Adrenal gland (tissue), 9 donors: ENCODE measurements at regions not wholly inside any gene's neighbourhood (a gene's known extent, or its start where the extent isn't known, plus 50 kb on each side); places are given as distances from the start of the nearest gene placed in this dataset.

Source experiments
- DNase-seq, 7 donors: peaks; one replicate each; pipeline ENCODE4 v3.0.0-alpha.2; 2019 to 2020
- H3K27ac ChIP-seq, 5 donors: fragments of 200-600 bp; sonication (generic) in 4 of 5; 1 replicate in 3 of 5; 2 replicates in 2 of 5; pipeline versions ENCODE4 v1.5.1 to v1.8.0; 2016 to 2020; ENCODE audit warnings: mild to moderate bottlenecking in 1 of 5
- H3K27me3 ChIP-seq: fragments of 200-600 bp; 2 replicates; pipeline ENCODE4 v1.8.0; 2021
- H3K36me3 ChIP-seq, 2 donors: fragments of 200-600 bp; replicated peaks in 1 of 2; 1 replicate in 1 of 2; 2 replicates in 1 of 2; pipeline versions ENCODE4 v1.5.1 to v1.8.0; 2018 to 2022
- H3K4me1 ChIP-seq, 2 donors: fragments of 200-600 bp; replicated peaks in 1 of 2; 1 replicate in 1 of 2; 2 replicates in 1 of 2; pipeline versions ENCODE4 v1.5.1 to v1.8.0; 2018 to 2021
- H3K4me3 ChIP-seq, 4 donors: fragments of 200-600 bp; sonication (generic) in 3 of 4; one replicate each; pipeline ENCODE4 v1.5.1; 2016 to 2018
- H3K9me3 ChIP-seq, 3 donors: fragments of 200-600 bp; sonication (generic) in 1 of 3; replicated peaks in 1 of 3; 1 replicate in 2 of 3; 2 replicates in 1 of 3; pipeline versions ENCODE4 v1.5.1 to v1.8.0; 2016 to 2021
- POLR2A ChIP-seq, 2 donors: fragments of 450-650 bp; IDR thresholded peaks; one replicate each; pipeline ENCODE4 v1.6.1; 2017; ENCODE audit warnings: antibody characterized with exemption in 2 of 2, mild to moderate bottlenecking in 2 of 2, moderate library complexity in 1 of 2
- WGBS, 4 donors: extraction: QIAGEN DNeasy Blood & Tissue Kit in 2 of 4; methylation state at CpG; one replicate each; pipeline versions ENCODE4 v1.1.5 to v1.1.7; 2013 to 2017; 5-methylcytosine and 5-hydroxymethylcytosine counted together
- intact Hi-C, 2 donors: fragments of 100-400 bp; cut with DNase I; formaldehyde crosslinking; loops; one replicate each; pipeline versions ENCODE4 v1.14.1 to v1.15.0; 2022 to 2023
- TF ChIP-seq, protein P1 (sequence below), 6 experiments: fragments of 450-650 bp in 4 of 6; fragments of 200-600 bp in 2 of 6; sonication (generic) in 1 of 6; IDR thresholded peaks; 1 replicate in 5 of 6; 2 replicates in 1 of 6; pipeline versions ENCODE4 v1.5.1 to v1.8.0; 2016 to 2021; ENCODE audit warnings: antibody characterized with exemption in 6 of 6, mild to moderate bottlenecking in 2 of 6, moderate library complexity in 1 of 6
- donor health status: healthy with polysubstance abuse.
- donor health status: Bipolar disorder and iron deficiency.
- donor health status: DM: yes; HTN: yes; CAD: no.
- donor health status: DM: no; HTN: no; CAD: no.
- donor health status: DM: no; HTN: no; CAD: no.

DNA sequence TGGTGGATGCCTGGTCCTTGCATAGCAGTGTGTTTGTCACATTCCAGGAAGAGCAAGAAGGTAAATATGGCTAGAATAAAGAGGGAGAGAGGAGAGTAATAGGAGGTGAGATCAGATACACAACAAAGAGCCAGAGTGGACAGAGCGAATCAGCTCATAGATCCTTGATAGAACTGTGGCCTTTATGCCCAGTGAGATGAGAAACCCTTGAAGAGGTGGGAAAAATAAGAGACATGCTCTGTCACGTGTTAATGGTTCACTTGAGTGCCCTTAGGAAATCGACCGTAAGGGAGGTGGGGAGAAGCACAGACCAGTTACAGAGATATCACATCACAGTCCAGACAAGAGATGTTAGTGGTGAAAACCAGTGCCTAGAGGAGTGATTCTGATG, 84.7 kb upstream of the RAB27B start:
- Histone ChIP-seq H3K36me3 (no peaks in the 10 kb centered on the region), H3K9me3 (no peaks in the 10 kb centered on the region), H3K27ac (no peak overlapping the region), H3K4me1 (no peaks in the 10 kb centered on the region), H3K27me3 (no peaks in the 10 kb centered on the region), H3K4me3 (no peak overlapping the region)
- TF ChIP-seq, protein P1, sequence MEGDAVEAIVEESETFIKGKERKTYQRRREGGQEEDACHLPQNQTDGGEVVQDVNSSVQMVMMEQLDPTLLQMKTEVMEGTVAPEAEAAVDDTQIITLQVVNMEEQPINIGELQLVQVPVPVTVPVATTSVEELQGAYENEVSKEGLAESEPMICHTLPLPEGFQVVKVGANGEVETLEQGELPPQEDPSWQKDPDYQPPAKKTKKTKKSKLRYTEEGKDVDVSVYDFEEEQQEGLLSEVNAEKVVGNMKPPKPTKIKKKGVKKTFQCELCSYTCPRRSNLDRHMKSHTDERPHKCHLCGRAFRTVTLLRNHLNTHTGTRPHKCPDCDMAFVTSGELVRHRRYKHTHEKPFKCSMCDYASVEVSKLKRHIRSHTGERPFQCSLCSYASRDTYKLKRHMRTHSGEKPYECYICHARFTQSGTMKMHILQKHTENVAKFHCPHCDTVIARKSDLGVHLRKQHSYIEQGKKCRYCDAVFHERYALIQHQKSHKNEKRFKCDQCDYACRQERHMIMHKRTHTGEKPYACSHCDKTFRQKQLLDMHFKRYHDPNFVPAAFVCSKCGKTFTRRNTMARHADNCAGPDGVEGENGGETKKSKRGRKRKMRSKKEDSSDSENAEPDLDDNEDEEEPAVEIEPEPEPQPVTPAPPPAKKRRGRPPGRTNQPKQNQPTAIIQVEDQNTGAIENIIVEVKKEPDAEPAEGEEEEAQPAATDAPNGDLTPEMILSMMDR (IDR thresholded peaks at IDR 0.05), result no peak
- no peak for TF ChIP-seq POLR2A (IDR thresholded peaks at IDR 0.05)
- WGBS, 4 donors, result 74 to 85% (median 79%) methylated on average over 4 of the region's 4 CpGs
- intact Hi-C loops, result no loop called here
- DNase-seq, result no peak

GRCh38 chr18:54749291-54749690, 79.0 kb upstream of the RAB27B start:
- no peaks in the 10 kb centered on the region for H3K36me3 ChIP-seq
- H3K27ac ChIP-seq, result no peak overlapping the region
- TF ChIP-seq, protein P1 (IDR thresholded peaks at IDR 0.05), result no peak
- no peak for TF ChIP-seq POLR2A (IDR thresholded peaks at IDR 0.05)
- whole genome bisulfite sequencing, 4 donors, result 77 to 87% (median 81%) methylated on average over 3 of the region's 3 CpGs
- no peaks in the 10 kb centered on the region for H3K4me1 ChIP-seq
- no peak overlapping the region for H3K4me3 ChIP-seq
- H3K27me3 ChIP-seq, result no peaks in the 10 kb centered on the region
- H3K9me3 ChIP-seq, result no peaks in the 10 kb centered on the region
- intact Hi-C loops, result no loop called here
- no peak for DNase-seq

- Histone ChIP-seq H3K4me3 (no peak overlapping the region), H3K4me1 (no peaks in the 10 kb centered on the region), H3K9me3 (no peaks in the 10 kb centered on the region), H3K27ac (no peak overlapping the region), H3K27me3 (no peaks in the 10 kb centered on the region), H3K36me3 (no peaks in the 10 kb centered on the region)
- no peak for DNase-seq
- WGBS, 4 donors, result 66 to 77% (median 73%) methylated on average over 2 of the region's 2 CpGs
- no peak for TF ChIP-seq POLR2A (IDR thresholded peaks at IDR 0.05)
- TF ChIP-seq, protein P1 (IDR thresholded peaks at IDR 0.05), result no peak
- intact Hi-C loops, result no loop called here
Observed at GRCh38 chr18:54750350-54750749, 77.9 kb upstream of the RAB27B start.

GRCh38 chr18:54752185-54752584, 76.1 kb upstream of the RAB27B start:
- no peaks in the 10 kb centered on the region for H3K4me1 ChIP-seq
- no peaks in the 10 kb centered on the region for H3K9me3 ChIP-seq
- 81 to 93% (median 83%) methylated on average over 3 of the region's 3 CpGs for WGBS, 4 donors

More at GRCh38 chr18:54752185-54752584, 76.1 kb upstream of the RAB27B start:
- intact Hi-C loops, result no loop called here
- Histone ChIP-seq H3K36me3 (no peaks in the 10 kb centered on the region), H3K27ac (no peak overlapping the region), H3K27me3 (no peaks in the 10 kb centered on the region), H3K4me3 (no peak overlapping the region)
- no peak for DNase-seq
- TF ChIP-seq, protein P1 (IDR thresholded peaks at IDR 0.05), result no peak
- no peak for TF ChIP-seq POLR2A (IDR thresholded peaks at IDR 0.05)
